Vagina (tissue), 2 donors: ENCODE measurements at regions not wholly inside any gene's neighbourhood (a gene's known extent, or its start where the extent isn't known, plus 50 kb on each side); places are given as distances from the start of the nearest gene placed in this dataset.

Source experiments
- POLR2AphosphoS5 ChIP-seq, 2 donors: sonication (generic); formaldehyde crosslinking; IDR thresholded peaks; one replicate each; pipeline ENCODE4 v1.9.0; 2017; ENCODE audit warnings: antibody characterized with exemption in 2 of 2, mild to moderate bottlenecking in 2 of 2, low read depth in 1 of 2; ENCODE audit not compliant: insufficient read depth in 1 of 2
- TF ChIP-seq, protein P1 (sequence below), 3 experiments: fragments of 450-650 bp in 2 of 3; fragments of 200-600 bp in 1 of 3; sonication (generic) in 1 of 3; IDR thresholded peaks; one replicate each; pipeline ENCODE4 v1.5.1; 2017 to 2019; ENCODE audit warnings: antibody characterized with exemption in 3 of 3, mild to moderate bottlenecking in 2 of 3, moderate library complexity in 2 of 3

DNA sequence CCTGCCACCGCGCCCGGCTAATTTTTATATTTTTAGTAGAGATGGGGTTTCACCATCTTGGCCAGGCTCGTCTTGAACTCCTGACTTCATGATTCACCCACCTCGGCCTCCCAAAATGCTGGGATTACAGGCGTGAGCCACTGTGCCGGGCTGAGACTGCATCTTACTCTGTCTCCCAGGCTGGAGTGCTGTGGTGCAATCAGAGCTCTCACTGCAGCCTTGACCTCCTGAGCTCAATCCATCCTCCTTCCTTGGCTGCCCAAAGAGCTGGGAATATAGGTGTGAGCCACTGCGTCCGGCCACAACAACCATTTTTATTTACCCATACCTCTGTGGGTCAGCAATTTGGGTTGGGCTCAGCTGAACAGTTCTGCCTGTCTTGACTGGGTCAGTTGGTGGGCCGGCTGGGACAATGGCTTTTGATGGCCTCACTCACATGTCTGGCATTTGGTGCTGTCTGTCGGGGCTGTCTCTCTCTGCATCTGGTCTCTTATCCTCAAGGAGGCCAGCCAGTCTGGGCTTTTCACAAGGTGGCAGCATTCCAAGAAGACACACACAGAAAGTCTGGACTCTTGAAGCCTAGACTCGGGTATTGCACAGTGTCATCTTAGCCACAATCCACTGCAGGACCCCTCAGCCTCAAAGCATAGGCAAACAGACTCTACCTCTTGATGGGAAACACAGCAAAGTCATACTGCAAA, 116.8 kb upstream of the GATA6 start:
- no peak for TF ChIP-seq POLR2AphosphoS5 (IDR thresholded peaks at IDR 0.05; ENCODE audit: insufficient read depth in 1 of 2, low read depth in 1 of 2)
- TF ChIP-seq, protein P1, sequence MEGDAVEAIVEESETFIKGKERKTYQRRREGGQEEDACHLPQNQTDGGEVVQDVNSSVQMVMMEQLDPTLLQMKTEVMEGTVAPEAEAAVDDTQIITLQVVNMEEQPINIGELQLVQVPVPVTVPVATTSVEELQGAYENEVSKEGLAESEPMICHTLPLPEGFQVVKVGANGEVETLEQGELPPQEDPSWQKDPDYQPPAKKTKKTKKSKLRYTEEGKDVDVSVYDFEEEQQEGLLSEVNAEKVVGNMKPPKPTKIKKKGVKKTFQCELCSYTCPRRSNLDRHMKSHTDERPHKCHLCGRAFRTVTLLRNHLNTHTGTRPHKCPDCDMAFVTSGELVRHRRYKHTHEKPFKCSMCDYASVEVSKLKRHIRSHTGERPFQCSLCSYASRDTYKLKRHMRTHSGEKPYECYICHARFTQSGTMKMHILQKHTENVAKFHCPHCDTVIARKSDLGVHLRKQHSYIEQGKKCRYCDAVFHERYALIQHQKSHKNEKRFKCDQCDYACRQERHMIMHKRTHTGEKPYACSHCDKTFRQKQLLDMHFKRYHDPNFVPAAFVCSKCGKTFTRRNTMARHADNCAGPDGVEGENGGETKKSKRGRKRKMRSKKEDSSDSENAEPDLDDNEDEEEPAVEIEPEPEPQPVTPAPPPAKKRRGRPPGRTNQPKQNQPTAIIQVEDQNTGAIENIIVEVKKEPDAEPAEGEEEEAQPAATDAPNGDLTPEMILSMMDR (IDR thresholded peaks at IDR 0.05) = no peak
